RWPE2 (cell line): ENCODE measurements at regions not wholly inside any gene's neighbourhood (a gene's known extent, or its start where the extent isn't known, plus 50 kb on each side); places are given as distances from the start of the nearest gene placed in this dataset.
"Not testable (repeated sequence)": the region's sequence is repeated elsewhere in the genome, so short reads cannot be mapped to it uniquely, and the experiment has no call there.

Experiments
- ATAC-seq: fragments of 200-7000 bp; cut with Tn5 transposase; 3 replicates; pipeline ENCODE4 v1.9.1; 2021; ENCODE audit warnings: low read depth
- DNase-seq: peaks from one replicate; pipeline ENCODE4 v3.0.0-alpha.2; 2020; ENCODE audit warnings: low spot score
- H3K27ac ChIP-seq: fragments of 450-650 bp; 2 replicates; pipeline ENCODE4 v1.5.1; 2017; ENCODE audit warnings: mild to moderate bottlenecking; ENCODE audit not compliant: poor library complexity, severe bottlenecking
- H3K27me3 ChIP-seq: fragments of 250-450 bp; sonication (Bioruptor Pico); 2 replicates; pipeline ENCODE4 v1.5.1; 2021; ENCODE audit warnings: mild to moderate bottlenecking, moderate library complexity; ENCODE audit not compliant: insufficient read depth, poor library complexity, severe bottlenecking
- H3K36me3 ChIP-seq: fragments of 250-450 bp; sonication (Bioruptor Pico); 2 replicates; pipeline ENCODE4 v1.5.1; 2020; ENCODE audit warnings: low read depth, mild to moderate bottlenecking, moderate library complexity
- H3K4me1 ChIP-seq: fragments of 250-450 bp; sonication (Bioruptor Pico); 2 replicates; pipeline ENCODE4 v1.5.1; 2021; ENCODE audit warnings: mild to moderate bottlenecking, moderate library complexity; ENCODE audit not compliant: insufficient read depth, poor library complexity, severe bottlenecking
- H3K4me3 ChIP-seq: fragments of 250-450 bp; sonication (Bioruptor Pico); 2 replicates; pipeline ENCODE4 v1.5.1; 2021; ENCODE audit warnings: mild to moderate bottlenecking, moderate library complexity; ENCODE audit not compliant: severe bottlenecking
- H3K9me3 ChIP-seq: fragments of 250-450 bp; sonication (Bioruptor Pico); 2 replicates; pipeline ENCODE4 v1.5.1; 2021; ENCODE audit warnings: mild to moderate bottlenecking, moderate library complexity; ENCODE audit not compliant: severe bottlenecking
- TF ChIP-seq, protein P1 (sequence below): fragments of 450-650 bp; IDR thresholded peaks from one replicate; pipeline ENCODE4 v1.5.1; 2017; ENCODE audit warnings: mild to moderate bottlenecking, moderate library complexity; ENCODE audit not compliant: poor library complexity, severe bottlenecking

DNA sequence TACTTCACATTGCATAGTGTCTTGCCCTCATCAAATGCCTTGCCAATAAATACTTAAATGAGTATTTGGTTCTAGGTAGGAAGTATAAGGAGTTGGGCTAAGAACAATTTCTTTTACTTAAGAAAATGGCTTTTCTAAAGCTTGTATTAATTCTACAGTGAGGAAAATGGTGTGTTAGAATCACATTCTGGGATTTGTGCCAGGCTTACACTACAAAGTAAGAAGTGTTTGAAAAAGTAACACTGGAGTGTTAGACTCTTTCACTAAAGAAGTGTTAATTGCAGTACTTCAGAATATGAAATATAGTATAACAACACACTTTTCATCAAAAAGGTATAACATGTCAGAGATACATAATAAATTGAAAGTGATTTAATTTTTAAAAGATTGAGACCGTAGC lies 328.7 kb downstream of the C3orf38 start:
- DNase-seq, result no peak

GRCh38 chr3:88480822-88481221 lies 331.1 kb downstream of the C3orf38 start:
- Histone ChIP-seq H3K4me1 (no peaks in the 10 kb centered on the region), H3K27me3 (no peaks in the 10 kb centered on the region), H3K4me3 (no peak overlapping the region), H3K36me3 (no peaks in the 10 kb centered on the region), H3K27ac (no peak overlapping the region), H3K9me3 (no peaks in the 10 kb centered on the region)
- TF ChIP-seq, protein P1, sequence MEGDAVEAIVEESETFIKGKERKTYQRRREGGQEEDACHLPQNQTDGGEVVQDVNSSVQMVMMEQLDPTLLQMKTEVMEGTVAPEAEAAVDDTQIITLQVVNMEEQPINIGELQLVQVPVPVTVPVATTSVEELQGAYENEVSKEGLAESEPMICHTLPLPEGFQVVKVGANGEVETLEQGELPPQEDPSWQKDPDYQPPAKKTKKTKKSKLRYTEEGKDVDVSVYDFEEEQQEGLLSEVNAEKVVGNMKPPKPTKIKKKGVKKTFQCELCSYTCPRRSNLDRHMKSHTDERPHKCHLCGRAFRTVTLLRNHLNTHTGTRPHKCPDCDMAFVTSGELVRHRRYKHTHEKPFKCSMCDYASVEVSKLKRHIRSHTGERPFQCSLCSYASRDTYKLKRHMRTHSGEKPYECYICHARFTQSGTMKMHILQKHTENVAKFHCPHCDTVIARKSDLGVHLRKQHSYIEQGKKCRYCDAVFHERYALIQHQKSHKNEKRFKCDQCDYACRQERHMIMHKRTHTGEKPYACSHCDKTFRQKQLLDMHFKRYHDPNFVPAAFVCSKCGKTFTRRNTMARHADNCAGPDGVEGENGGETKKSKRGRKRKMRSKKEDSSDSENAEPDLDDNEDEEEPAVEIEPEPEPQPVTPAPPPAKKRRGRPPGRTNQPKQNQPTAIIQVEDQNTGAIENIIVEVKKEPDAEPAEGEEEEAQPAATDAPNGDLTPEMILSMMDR, result no peak
- ATAC-seq, result no peak; the same call in 2 of the 3 replicates
- DNase-seq, result no peak

More for the DNA sequence above, 328.7 kb downstream of the C3orf38 start:
- no peaks in the 10 kb centered on the region for H3K9me3 ChIP-seq
- no peaks in the 10 kb centered on the region for H3K36me3 ChIP-seq
- no peaks in the 10 kb centered on the region for H3K4me1 ChIP-seq
- H3K27me3 ChIP-seq, result no peaks in the 10 kb centered on the region
- no peak overlapping the region for H3K4me3 ChIP-seq
- no peak for ATAC-seq
- H3K27ac ChIP-seq, result no peak overlapping the region
- TF ChIP-seq, protein P1, result no peak

- H3K36me3 ChIP-seq, result no peaks in the 10 kb centered on the region
- TF ChIP-seq, protein P1, result no peak
- no peak overlapping the region for H3K4me3 ChIP-seq
- H3K27ac ChIP-seq, result no peak overlapping the region
- H3K4me1 ChIP-seq, result no peaks in the 10 kb centered on the region
- H3K27me3 ChIP-seq, result no peaks in the 10 kb centered on the region
- no peaks in the 10 kb centered on the region for H3K9me3 ChIP-seq
- ATAC-seq (no peak), DNase-seq (no peak)
Observed at GRCh38 chr3:88485001-88485400, 335.2 kb downstream of the C3orf38 start.

DNA sequence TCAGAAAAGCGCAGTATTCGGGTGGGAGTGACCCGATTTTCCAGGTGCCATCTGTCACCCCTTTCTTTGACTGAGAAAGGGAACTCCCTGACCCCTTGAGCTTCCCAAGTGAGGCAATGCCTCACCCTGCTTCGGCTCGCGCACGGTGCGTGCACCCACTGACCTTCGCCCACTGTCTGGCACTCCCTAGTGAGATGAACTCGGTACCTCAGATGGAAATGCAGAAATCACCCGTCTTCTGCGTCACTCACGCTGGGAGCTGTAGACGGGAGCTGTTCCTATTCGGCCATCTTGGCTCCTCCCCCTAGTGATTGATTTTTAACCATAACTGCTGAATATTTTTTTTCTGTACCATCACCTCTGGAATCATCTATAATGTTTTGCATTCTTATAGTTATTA lies 359.1 kb downstream of the C3orf38 start:
- H3K36me3 ChIP-seq, result not testable (repeated sequence)

DNA sequence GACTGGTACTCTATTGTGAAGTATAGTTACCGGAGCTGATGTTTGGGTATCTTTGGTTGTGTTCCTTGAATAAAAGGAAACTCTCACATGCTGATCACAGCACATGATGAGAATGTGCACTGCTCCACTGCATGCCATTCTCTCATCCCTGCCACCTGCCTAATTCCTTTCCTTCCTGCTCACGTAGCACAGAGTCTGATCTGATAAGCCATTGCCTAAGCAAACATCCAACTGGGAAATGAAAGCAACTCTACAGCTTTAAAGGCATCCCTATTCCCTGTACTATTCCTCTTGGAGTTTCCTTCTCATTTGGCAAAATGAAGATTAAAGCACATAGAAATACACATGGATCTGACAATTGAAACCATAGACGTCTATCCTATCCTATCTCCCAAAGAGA lies 359.8 kb downstream of the C3orf38 start:
- Histone ChIP-seq H3K27ac (no peak overlapping the region), H3K4me3 (no peak overlapping the region), H3K4me1 (no peaks in the 10 kb centered on the region), H3K27me3 (no peaks in the 10 kb centered on the region), H3K9me3 (no peaks in the 10 kb centered on the region), H3K36me3 (no peaks in the 10 kb centered on the region)
- DNase-seq (no peak), ATAC-seq (no peak)
- TF ChIP-seq, protein P1, result no peak

More for the DNA sequence above, 359.1 kb downstream of the C3orf38 start:
- H3K9me3 ChIP-seq, ATAC-seq, DNase-seq, H3K27ac ChIP-seq, H3K4me1 ChIP-seq, H3K27me3 ChIP-seq, H3K4me3 ChIP-seq: not testable (repeated sequence)
